ENCODE measurements at regions not wholly inside any gene's neighbourhood (a gene's known extent, or its start where the extent isn't known, plus 50 kb on each side); places are given as distances from the start of the nearest gene placed in this dataset.

GRCh38 chr10:108872854-108873253, 1050.5 kb downstream of the XPNPEP1 start:
- no peaks in the 10 kb centered on the region for H3K36me3 ChIP-seq (ENCODE audit: insufficient read depth, low read length)
- no peaks in the 10 kb centered on the region for H3K27me3 ChIP-seq (ENCODE audit: insufficient read depth, low read length)
- H3K9me3 ChIP-seq (ENCODE audit: low read length), result no peaks in the 10 kb centered on the region
- H2AFZ ChIP-seq (ENCODE audit: low read depth, low read length), result no peak overlapping the region
- H3K4me3 ChIP-seq (ENCODE audit: low read length), result no peak overlapping the region
- no peaks in the 10 kb centered on the region for H3K4me1 ChIP-seq (ENCODE audit: insufficient read depth, low read length)

DNA sequence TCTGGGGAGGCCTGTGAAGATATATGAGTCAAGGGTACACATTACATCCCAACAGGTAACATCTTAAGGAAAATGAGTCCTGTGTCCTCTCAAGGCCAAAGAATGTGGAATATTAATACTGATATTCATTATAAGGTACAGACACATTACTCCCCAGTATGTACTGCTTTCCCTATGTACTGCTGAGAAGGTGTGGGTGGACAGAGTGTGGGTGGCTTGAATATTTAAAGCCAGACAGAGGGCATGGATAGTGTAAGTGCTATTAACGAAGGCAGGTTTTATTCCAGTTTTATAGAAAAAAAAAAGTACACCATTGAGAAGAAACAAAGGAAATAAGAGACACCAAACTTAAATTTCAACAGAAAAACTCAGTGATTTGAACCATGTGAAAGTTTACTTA, 1054.4 kb downstream of the XPNPEP1 start:
- Histone ChIP-seq H3K9me3 (ENCODE audit: low read length) (no peaks in the 10 kb centered on the region), H3K36me3 (ENCODE audit: insufficient read depth, low read length) (no peaks in the 10 kb centered on the region), H2AFZ (ENCODE audit: low read depth, low read length) (no peak overlapping the region), H3K4me3 (ENCODE audit: low read length) (no peak overlapping the region), H3K27me3 (ENCODE audit: insufficient read depth, low read length) (no peaks in the 10 kb centered on the region), H3K4me1 (ENCODE audit: insufficient read depth, low read length) (no peaks in the 10 kb centered on the region)

DNA sequence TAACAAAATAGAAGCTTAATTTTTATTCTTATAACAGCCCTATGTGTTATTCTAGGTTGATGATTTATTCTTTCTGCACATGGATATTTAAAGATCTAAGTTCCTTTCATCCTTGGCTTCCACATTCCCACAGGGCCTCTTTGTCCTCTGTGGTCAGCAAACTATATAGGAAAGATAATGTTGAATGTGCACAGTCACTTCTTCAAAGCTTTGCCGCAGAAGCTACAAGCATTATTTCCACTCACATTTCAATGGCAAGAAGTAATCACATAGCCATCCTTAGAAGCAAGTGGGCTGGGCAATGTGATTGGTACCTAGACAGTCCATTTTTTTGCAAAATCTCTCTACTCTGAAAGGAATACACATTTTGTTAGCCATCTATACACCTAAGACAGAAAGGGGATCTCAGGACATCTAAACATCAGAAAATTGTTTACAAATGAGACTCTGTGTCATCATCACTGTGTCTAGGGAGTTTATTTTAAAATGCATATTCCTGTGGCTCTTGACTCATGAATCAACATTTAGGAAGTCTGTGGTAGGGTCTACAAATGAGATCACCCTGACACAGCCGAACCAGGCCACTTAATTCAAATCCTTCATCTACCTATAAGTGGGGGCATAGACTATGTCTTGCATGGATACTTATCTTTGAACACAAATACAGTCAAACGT, 1060.5 kb downstream of the XPNPEP1 start:
- H3K4me1 ChIP-seq (ENCODE audit: insufficient read depth, low read length), result no peaks in the 10 kb centered on the region
- H3K4me3 ChIP-seq (ENCODE audit: low read length), result no peak overlapping the region
- no peaks in the 10 kb centered on the region for H3K36me3 ChIP-seq (ENCODE audit: insufficient read depth, low read length)
- H2AFZ ChIP-seq (ENCODE audit: low read depth, low read length), result no peak overlapping the region
- H3K27me3 ChIP-seq (ENCODE audit: insufficient read depth, low read length), result no peaks in the 10 kb centered on the region
- H3K9me3 ChIP-seq (ENCODE audit: low read length), result no peaks in the 10 kb centered on the region

DNA sequence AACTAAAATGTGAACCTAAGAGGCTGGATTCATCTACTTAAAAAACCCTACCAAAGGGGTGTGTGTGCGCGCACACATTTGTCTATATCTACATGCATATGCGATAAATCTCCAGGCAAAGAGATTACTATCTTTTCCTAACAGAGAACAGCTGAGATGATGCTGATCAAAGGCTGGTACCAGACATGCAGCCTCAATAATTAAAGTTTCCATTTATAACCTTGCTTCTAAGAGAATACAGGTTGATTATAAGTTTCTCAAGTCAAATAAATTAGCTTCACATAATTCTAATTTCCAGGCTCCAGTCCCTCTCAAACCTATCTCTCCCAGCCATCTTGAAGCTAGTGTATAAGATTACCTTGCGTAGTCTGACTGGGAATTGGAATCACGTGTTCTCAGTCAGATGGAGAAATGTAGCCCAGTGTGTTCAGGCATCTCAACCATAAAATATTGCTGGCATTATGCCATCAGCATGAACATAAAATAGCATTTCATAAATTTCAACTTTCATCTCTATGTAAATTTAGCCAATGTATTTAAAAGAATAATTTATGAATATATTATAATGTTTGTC, 1062.0 kb downstream of the XPNPEP1 start:
- Histone ChIP-seq H3K27me3 (ENCODE audit: insufficient read depth, low read length) (no peaks in the 10 kb centered on the region), H3K36me3 (ENCODE audit: insufficient read depth, low read length) (no peaks in the 10 kb centered on the region), H3K4me3 (ENCODE audit: low read length) (no peak overlapping the region), H2AFZ (ENCODE audit: low read depth, low read length) (no peak overlapping the region), H3K9me3 (ENCODE audit: low read length) (no peaks in the 10 kb centered on the region), H3K4me1 (ENCODE audit: insufficient read depth, low read length) (no peaks in the 10 kb centered on the region)

GRCh38 chr10:108852211-108852610, 1071.1 kb downstream of the XPNPEP1 start:
- H3K4me3 ChIP-seq (ENCODE audit: low read length), result no peak overlapping the region
- no peak overlapping the region for H2AFZ ChIP-seq (ENCODE audit: low read depth, low read length)
- no peaks in the 10 kb centered on the region for H3K27me3 ChIP-seq (ENCODE audit: insufficient read depth, low read length)
- no peaks in the 10 kb centered on the region for H3K4me1 ChIP-seq (ENCODE audit: insufficient read depth, low read length)
- no peaks in the 10 kb centered on the region for H3K36me3 ChIP-seq (ENCODE audit: insufficient read depth, low read length)
- H3K9me3 ChIP-seq (ENCODE audit: low read length), result no peaks in the 10 kb centered on the region

DNA sequence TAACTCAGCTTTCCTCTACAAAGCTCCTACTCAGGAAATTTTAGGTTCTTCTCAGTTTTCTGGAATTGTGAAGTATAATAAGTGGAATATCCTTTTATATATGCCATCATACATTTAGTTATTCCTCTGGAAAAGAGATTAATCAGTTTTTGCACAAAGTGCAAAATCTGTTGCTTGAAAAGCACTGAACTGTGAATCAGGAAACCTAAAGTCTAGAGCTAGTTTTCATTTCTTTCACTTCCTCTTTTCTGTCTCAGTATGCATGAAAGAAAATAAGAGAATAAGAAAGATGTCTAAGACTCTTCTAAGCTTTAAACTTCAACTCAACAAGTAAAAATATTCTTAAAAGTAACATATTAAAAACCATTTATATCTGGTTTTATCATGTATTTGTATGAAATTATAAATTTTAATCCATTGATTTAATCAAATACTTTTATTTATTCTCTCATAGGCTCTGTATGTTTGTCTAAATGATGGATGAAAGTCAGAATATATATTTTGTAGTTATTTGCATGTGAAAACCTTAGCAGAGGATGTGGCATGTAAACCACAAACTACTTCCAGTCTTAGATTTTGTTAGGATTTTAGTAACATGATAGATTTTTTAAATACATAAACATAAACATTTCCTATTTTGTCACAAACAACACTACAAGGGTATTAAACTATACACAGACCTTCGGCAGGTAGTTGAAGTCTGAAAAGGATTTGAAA, 1073.0 kb downstream of the XPNPEP1 start:
- no peaks in the 10 kb centered on the region for H3K27me3 ChIP-seq (ENCODE audit: insufficient read depth, low read length)
- H3K4me3 ChIP-seq (ENCODE audit: low read length), result no peak overlapping the region
- H3K9me3 ChIP-seq (ENCODE audit: low read length), result no peaks in the 10 kb centered on the region
- no peaks in the 10 kb centered on the region for H3K36me3 ChIP-seq (ENCODE audit: insufficient read depth, low read length)
- no peaks in the 10 kb centered on the region for H3K4me1 ChIP-seq (ENCODE audit: insufficient read depth, low read length)
- H2AFZ ChIP-seq (ENCODE audit: low read depth, low read length), result no peak overlapping the region

- Histone ChIP-seq H3K27me3 (ENCODE audit: insufficient read depth, low read length) (no peaks in the 10 kb centered on the region), H3K4me3 (ENCODE audit: low read length) (no peak overlapping the region), H3K9me3 (ENCODE audit: low read length) (no peaks in the 10 kb centered on the region), H3K4me1 (ENCODE audit: insufficient read depth, low read length) (no peaks in the 10 kb centered on the region), H2AFZ (ENCODE audit: low read depth, low read length) (no peak overlapping the region), H3K36me3 (ENCODE audit: insufficient read depth, low read length) (no peaks in the 10 kb centered on the region)
Observed at GRCh38 chr10:108849688-108850087, 1073.6 kb downstream of the XPNPEP1 start.

GRCh38 chr10:108849186-108849585, 1074.1 kb downstream of the XPNPEP1 start:
- no peaks in the 10 kb centered on the region for H3K9me3 ChIP-seq (ENCODE audit: low read length)

DNA sequence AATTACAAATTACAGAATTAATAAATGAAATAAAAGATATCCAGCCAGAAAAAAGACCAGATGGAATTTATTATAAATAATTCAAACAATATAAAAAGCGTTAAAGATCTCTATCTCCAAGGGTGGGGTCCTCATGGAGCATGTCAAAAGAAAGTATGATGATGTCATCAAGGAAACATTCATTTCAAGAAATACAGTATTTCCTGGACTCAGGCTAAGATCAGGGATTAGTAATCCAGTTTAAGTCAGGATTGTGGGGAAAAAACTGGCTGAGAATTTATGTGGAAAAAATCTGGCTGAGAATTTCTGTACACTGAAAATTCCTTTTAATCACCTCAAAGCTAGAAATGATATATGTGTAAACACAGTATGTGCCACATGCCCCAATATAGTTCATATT, 1075.3 kb downstream of the XPNPEP1 start:
- Histone ChIP-seq H3K4me1 (ENCODE audit: insufficient read depth, low read length) (no peaks in the 10 kb centered on the region), H3K4me3 (ENCODE audit: low read length) (no peak overlapping the region), H3K9me3 (ENCODE audit: low read length) (no peaks in the 10 kb centered on the region), H3K27me3 (ENCODE audit: insufficient read depth, low read length) (no peaks in the 10 kb centered on the region), H3K36me3 (ENCODE audit: insufficient read depth, low read length) (no peaks in the 10 kb centered on the region), H2AFZ (ENCODE audit: low read depth, low read length) (no peak overlapping the region)

More at GRCh38 chr10:108849186-108849585, 1074.1 kb downstream of the XPNPEP1 start:
- no peaks in the 10 kb centered on the region for H3K36me3 ChIP-seq (ENCODE audit: insufficient read depth, low read length)
- H3K4me1 ChIP-seq (ENCODE audit: insufficient read depth, low read length), result no peaks in the 10 kb centered on the region
- H2AFZ ChIP-seq (ENCODE audit: low read depth, low read length), result no peak overlapping the region
- no peaks in the 10 kb centered on the region for H3K27me3 ChIP-seq (ENCODE audit: insufficient read depth, low read length)
- H3K4me3 ChIP-seq (ENCODE audit: low read length), result no peak overlapping the region

DNA sequence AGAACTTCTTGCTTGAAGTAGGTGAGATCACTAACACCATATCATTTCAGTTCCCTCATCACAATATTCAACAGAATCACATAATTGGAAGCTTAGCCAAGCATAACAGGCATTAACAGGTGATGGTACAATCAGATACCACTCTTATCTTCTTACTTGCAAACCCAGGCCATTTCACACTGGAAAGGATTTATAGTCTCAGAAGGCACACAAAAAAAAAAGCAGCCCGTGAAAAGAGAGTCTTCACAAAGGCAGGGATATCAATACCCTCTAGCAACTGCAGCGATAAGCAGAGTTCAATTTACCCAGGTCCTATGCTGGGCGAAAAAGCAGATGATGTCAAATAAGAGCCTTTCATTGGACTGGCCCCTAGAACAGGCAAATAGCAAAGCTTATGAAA, 1082.4 kb downstream of the XPNPEP1 start:
- H3K9me3 ChIP-seq (ENCODE audit: low read length), result no peaks in the 10 kb centered on the region

DNA sequence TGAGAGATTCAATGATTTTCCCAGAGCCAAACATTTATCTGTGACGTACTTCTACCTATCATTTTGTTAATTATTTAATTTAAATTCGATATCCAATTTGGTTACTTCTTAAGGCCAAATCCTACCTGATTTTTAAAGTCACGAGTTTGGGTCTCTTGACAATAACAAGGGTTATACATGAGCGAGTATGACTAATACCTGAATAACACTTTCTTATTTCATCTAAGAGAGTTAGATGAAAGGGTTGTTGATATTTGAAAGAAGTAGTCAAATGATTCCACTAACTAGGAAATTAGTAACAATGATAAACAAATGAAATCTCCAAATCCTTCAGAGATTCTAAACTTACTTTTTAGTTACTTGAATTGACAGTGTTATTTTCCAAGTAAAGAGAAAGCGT, 1086.9 kb downstream of the XPNPEP1 start:
- Histone ChIP-seq H3K9me3 (ENCODE audit: low read length) (no peaks in the 10 kb centered on the region), H3K36me3 (ENCODE audit: insufficient read depth, low read length) (no peaks in the 10 kb centered on the region), H3K4me3 (ENCODE audit: low read length) (no peak overlapping the region), H3K27me3 (ENCODE audit: insufficient read depth, low read length) (no peaks in the 10 kb centered on the region), H3K4me1 (ENCODE audit: insufficient read depth, low read length) (peaks cover 9% of the 10 kb centered on the region), H2AFZ (ENCODE audit: low read depth, low read length) (no peak overlapping the region)

More for the DNA sequence above, 1082.4 kb downstream of the XPNPEP1 start:
- H3K27me3 ChIP-seq (ENCODE audit: insufficient read depth, low read length), result no peaks in the 10 kb centered on the region
- no peak overlapping the region for H2AFZ ChIP-seq (ENCODE audit: low read depth, low read length)
- H3K4me1 ChIP-seq (ENCODE audit: insufficient read depth, low read length), result peaks cover 9% of the 10 kb centered on the region
- H3K4me3 ChIP-seq (ENCODE audit: low read length), result no peak overlapping the region
- H3K36me3 ChIP-seq (ENCODE audit: insufficient read depth, low read length), result no peaks in the 10 kb centered on the region

GRCh38 chr10:108822026-108822425, 1101.3 kb downstream of the XPNPEP1 start:
- no peaks in the 10 kb centered on the region for H3K4me1 ChIP-seq (ENCODE audit: insufficient read depth, low read length)
- no peaks in the 10 kb centered on the region for H3K9me3 ChIP-seq (ENCODE audit: low read length)
- no peaks in the 10 kb centered on the region for H3K36me3 ChIP-seq (ENCODE audit: insufficient read depth, low read length)
- H3K27me3 ChIP-seq (ENCODE audit: insufficient read depth, low read length), result no peaks in the 10 kb centered on the region
- no peak overlapping the region for H2AFZ ChIP-seq (ENCODE audit: low read depth, low read length)
- H3K4me3 ChIP-seq (ENCODE audit: low read length), result no peak overlapping the region

- Histone ChIP-seq H3K27me3 (ENCODE audit: insufficient read depth, low read length) (no peaks in the 10 kb centered on the region), H3K4me3 (ENCODE audit: low read length) (no peak overlapping the region), H3K4me1 (ENCODE audit: insufficient read depth, low read length) (no peaks in the 10 kb centered on the region), H3K36me3 (ENCODE audit: insufficient read depth, low read length) (no peaks in the 10 kb centered on the region), H3K9me3 (ENCODE audit: low read length) (no peaks in the 10 kb centered on the region), H2AFZ (ENCODE audit: low read depth, low read length) (no peak overlapping the region)
Observed at GRCh38 chr10:108819302-108819701, 1104.0 kb downstream of the XPNPEP1 start.
